Adrenal gland (tissue), 9 donors: ENCODE measurements at regions not wholly inside any gene's neighbourhood (a gene's known extent, or its start where the extent isn't known, plus 50 kb on each side); places are given as distances from the start of the nearest gene placed in this dataset.
A peak's percentile ranks its signal among the peaks of the same experiment; 100 is the strongest.

Experiments
- DNase-seq, 7 donors: peaks; one replicate each; pipeline ENCODE4 v3.0.0-alpha.2; 2019 to 2020
- H3K27ac ChIP-seq, 5 donors: fragments of 200-600 bp; sonication (generic) in 4 of 5; 1 replicate in 3 of 5; 2 replicates in 2 of 5; pipeline versions ENCODE4 v1.5.1 to v1.8.0; 2016 to 2020; ENCODE audit warnings: mild to moderate bottlenecking in 1 of 5
- H3K27me3 ChIP-seq: fragments of 200-600 bp; 2 replicates; pipeline ENCODE4 v1.8.0; 2021
- H3K36me3 ChIP-seq, 2 donors: fragments of 200-600 bp; replicated peaks in 1 of 2; 1 replicate in 1 of 2; 2 replicates in 1 of 2; pipeline versions ENCODE4 v1.5.1 to v1.8.0; 2018 to 2022
- H3K4me1 ChIP-seq, 2 donors: fragments of 200-600 bp; replicated peaks in 1 of 2; 1 replicate in 1 of 2; 2 replicates in 1 of 2; pipeline versions ENCODE4 v1.5.1 to v1.8.0; 2018 to 2021
- H3K4me3 ChIP-seq, 4 donors: fragments of 200-600 bp; sonication (generic) in 3 of 4; one replicate each; pipeline ENCODE4 v1.5.1; 2016 to 2018
- H3K9me3 ChIP-seq, 3 donors: fragments of 200-600 bp; sonication (generic) in 1 of 3; replicated peaks in 1 of 3; 1 replicate in 2 of 3; 2 replicates in 1 of 3; pipeline versions ENCODE4 v1.5.1 to v1.8.0; 2016 to 2021
- POLR2A ChIP-seq, 2 donors: fragments of 450-650 bp; IDR thresholded peaks; one replicate each; pipeline ENCODE4 v1.6.1; 2017; ENCODE audit warnings: antibody characterized with exemption in 2 of 2, mild to moderate bottlenecking in 2 of 2, moderate library complexity in 1 of 2
- WGBS, 4 donors: extraction: QIAGEN DNeasy Blood & Tissue Kit in 2 of 4; methylation state at CpG; one replicate each; pipeline versions ENCODE4 v1.1.5 to v1.1.7; 2013 to 2017; 5-methylcytosine and 5-hydroxymethylcytosine counted together
- intact Hi-C, 2 donors: fragments of 100-400 bp; cut with DNase I; formaldehyde crosslinking; loops; one replicate each; pipeline versions ENCODE4 v1.14.1 to v1.15.0; 2022 to 2023
- TF ChIP-seq, protein P1 (sequence below), 6 experiments: fragments of 450-650 bp in 4 of 6; fragments of 200-600 bp in 2 of 6; sonication (generic) in 1 of 6; IDR thresholded peaks; 1 replicate in 5 of 6; 2 replicates in 1 of 6; pipeline versions ENCODE4 v1.5.1 to v1.8.0; 2016 to 2021; ENCODE audit warnings: antibody characterized with exemption in 6 of 6, mild to moderate bottlenecking in 2 of 6, moderate library complexity in 1 of 6
- donor health status: healthy with polysubstance abuse.
- donor health status: Bipolar disorder and iron deficiency.
- donor health status: DM: yes; HTN: yes; CAD: no.
- donor health status: DM: no; HTN: no; CAD: no.
- donor health status: DM: no; HTN: no; CAD: no.

DNA sequence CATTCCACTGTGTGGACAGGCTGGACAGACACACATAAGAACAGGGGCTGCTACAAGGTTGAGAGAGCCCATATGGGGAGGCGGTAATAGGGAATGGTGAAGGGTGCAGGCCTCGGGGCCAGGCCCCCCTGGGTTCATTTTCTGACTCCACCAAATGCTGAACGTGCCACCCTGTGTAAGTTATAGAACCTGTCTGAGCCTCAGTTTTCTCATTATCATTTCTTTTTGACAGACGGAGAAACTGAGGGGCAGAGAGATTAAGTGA lies 569.5 kb downstream of the PTPRU start:
- no peak for TF ChIP-seq POLR2A (IDR thresholded peaks at IDR 0.05)
- TF ChIP-seq, protein P1, sequence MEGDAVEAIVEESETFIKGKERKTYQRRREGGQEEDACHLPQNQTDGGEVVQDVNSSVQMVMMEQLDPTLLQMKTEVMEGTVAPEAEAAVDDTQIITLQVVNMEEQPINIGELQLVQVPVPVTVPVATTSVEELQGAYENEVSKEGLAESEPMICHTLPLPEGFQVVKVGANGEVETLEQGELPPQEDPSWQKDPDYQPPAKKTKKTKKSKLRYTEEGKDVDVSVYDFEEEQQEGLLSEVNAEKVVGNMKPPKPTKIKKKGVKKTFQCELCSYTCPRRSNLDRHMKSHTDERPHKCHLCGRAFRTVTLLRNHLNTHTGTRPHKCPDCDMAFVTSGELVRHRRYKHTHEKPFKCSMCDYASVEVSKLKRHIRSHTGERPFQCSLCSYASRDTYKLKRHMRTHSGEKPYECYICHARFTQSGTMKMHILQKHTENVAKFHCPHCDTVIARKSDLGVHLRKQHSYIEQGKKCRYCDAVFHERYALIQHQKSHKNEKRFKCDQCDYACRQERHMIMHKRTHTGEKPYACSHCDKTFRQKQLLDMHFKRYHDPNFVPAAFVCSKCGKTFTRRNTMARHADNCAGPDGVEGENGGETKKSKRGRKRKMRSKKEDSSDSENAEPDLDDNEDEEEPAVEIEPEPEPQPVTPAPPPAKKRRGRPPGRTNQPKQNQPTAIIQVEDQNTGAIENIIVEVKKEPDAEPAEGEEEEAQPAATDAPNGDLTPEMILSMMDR (IDR thresholded peaks at IDR 0.05) = no peak
- no peaks in the 10 kb centered on the region for H3K36me3 ChIP-seq
- no peaks in the 10 kb centered on the region for H3K9me3 ChIP-seq
- H3K27ac ChIP-seq = no peak overlapping the region
- H3K4me1 ChIP-seq = no peaks in the 10 kb centered on the region
- H3K4me3 ChIP-seq = no peak overlapping the region
- peak in 1 of 7 donors; percentile 3 for DNase-seq
- intact Hi-C loops = no loop called here
- WGBS, 4 donors = 89 to 93% (median 93%) methylated on average over 4 of the region's 4 CpGs
- H3K27me3 ChIP-seq = no peaks in the 10 kb centered on the region

- DNase-seq = peak in 3 of 7 donors; percentile 4 to 30 (median 6)
- H3K27ac ChIP-seq = no peak overlapping the region
- no peak overlapping the region for H3K4me3 ChIP-seq
- intact Hi-C loops = no loop called here
- no peaks in the 10 kb centered on the region for H3K4me1 ChIP-seq
- H3K27me3 ChIP-seq = no peaks in the 10 kb centered on the region
- TF ChIP-seq POLR2A (IDR thresholded peaks at IDR 0.05) = no peak
- TF ChIP-seq, protein P1 (IDR thresholded peaks at IDR 0.05) = no peak
- H3K36me3 ChIP-seq = no peaks in the 10 kb centered on the region
- no peaks in the 10 kb centered on the region for H3K9me3 ChIP-seq
- WGBS, 4 donors = 63 to 86% (median 81%) methylated on average over 4 to 11 of the region's 11 CpGs
Measured at GRCh38 chr1:29805122-29805895, 569.0 kb downstream of the PTPRU start.

DNA sequence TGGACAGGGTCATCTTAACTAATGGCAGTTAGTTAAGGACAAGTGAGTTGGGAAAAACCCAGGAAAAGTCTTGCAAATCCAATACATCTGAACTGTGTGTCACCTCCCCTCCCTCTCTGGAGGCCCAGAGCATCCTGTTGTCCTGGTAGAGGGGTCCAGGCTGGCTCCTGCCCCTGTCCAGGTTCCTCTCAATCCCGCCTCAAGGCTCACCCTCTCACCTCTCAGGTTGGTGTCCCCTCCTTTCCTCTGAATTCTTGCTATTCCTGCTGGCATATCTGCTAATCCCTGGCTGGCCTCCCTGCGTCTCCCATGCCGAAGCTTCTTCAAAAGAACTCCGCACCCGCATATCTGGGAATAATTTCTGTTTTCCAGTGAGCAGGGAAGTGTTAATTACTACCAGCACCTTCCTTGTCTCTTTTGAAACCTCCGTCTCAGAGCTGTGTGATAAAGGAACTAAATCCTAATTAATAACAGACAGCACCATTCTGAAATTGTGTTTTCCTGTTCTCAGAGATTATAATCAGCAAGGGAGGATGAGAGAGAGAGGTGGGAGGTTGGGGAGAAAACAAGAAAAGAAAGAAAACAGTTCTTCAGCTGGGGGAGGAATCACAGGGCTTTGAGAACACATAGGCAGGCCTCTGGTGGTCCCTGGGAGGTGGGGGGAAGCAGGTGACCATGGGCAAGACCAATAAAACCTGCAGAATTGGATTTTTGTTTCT lies 568.0 kb downstream of the PTPRU start:
- TF ChIP-seq, protein P1 (IDR thresholded peaks at IDR 0.05) = no peak
- TF ChIP-seq POLR2A (IDR thresholded peaks at IDR 0.05) = no peak
- Histone ChIP-seq H3K27ac (no peak overlapping the region), H3K27me3 (no peaks in the 10 kb centered on the region), H3K4me1 (no peaks in the 10 kb centered on the region), H3K36me3 (no peaks in the 10 kb centered on the region), H3K4me3 (no peak overlapping the region), H3K9me3 (no peaks in the 10 kb centered on the region)
- DNase-seq = peak in 1 of 7 donors; percentile 20
- WGBS, 4 donors = 71 to 78% (median 72%) methylated on average over 5 to 6 of the region's 6 CpGs
- intact Hi-C loops = no loop called here

DNA sequence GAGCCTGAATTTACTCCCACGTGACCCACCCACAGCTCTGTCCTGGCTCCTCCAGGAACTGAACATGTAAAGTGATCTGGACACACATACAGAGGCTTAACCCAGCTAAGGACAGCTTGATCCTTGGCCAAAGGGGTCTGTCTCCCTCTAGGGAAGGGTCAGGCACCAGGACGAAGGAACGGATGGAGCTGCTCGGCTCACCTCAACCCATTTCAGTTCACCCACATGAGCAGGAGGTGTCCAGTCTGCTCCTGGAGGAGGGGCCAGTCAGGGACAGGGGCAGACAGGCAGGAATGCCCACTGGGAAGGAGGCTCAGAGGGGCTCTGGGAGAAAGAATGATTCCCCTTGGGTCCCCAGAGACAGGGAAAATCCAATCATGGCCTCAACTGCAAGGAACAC lies 567.2 kb downstream of the PTPRU start:
- Histone ChIP-seq H3K36me3 (no peaks in the 10 kb centered on the region), H3K4me3 (no peak overlapping the region), H3K4me1 (no peaks in the 10 kb centered on the region), H3K9me3 (no peaks in the 10 kb centered on the region), H3K27ac (no peak overlapping the region), H3K27me3 (no peaks in the 10 kb centered on the region)
- TF ChIP-seq, protein P1 (IDR thresholded peaks at IDR 0.05) = no peak
- TF ChIP-seq POLR2A (IDR thresholded peaks at IDR 0.05) = no peak
- intact Hi-C loops = no loop called here
- DNase-seq = no peak
- 76 to 100% (median 82%) methylated on average over 1 to 4 of the region's 4 CpGs for WGBS, 4 donors
